ENCODE measurements at regions not wholly inside any gene's neighbourhood (a gene's known extent, or its start where the extent isn't known, plus 50 kb on each side); places are given as distances from the start of the nearest gene placed in this dataset.

DNA sequence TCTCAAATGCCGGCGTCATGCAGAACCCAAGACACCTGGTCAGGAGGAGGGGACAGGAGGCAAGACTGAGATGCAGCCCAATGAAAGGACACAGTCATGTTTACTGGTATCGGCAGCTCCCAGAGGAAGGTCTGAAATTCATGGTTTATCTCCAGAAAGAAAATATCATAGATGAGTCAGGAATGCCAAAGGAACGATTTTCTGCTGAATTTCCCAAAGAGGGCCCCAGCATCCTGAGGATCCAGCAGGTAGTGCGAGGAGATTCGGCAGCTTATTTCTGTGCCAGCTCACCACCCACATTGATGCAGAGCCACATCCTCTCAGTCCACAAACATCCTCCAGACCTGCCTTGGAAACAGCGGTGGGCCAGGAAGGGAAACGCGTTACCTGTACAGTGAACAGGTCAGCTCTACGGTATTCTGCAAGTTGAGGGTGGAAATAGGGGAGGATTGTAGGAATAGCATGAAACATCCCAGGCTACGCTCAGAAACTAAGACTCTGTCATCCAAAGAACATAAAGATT lies 133.1 kb upstream of the PRSS1 start:
- TF ChIP-seq, protein P1, sequence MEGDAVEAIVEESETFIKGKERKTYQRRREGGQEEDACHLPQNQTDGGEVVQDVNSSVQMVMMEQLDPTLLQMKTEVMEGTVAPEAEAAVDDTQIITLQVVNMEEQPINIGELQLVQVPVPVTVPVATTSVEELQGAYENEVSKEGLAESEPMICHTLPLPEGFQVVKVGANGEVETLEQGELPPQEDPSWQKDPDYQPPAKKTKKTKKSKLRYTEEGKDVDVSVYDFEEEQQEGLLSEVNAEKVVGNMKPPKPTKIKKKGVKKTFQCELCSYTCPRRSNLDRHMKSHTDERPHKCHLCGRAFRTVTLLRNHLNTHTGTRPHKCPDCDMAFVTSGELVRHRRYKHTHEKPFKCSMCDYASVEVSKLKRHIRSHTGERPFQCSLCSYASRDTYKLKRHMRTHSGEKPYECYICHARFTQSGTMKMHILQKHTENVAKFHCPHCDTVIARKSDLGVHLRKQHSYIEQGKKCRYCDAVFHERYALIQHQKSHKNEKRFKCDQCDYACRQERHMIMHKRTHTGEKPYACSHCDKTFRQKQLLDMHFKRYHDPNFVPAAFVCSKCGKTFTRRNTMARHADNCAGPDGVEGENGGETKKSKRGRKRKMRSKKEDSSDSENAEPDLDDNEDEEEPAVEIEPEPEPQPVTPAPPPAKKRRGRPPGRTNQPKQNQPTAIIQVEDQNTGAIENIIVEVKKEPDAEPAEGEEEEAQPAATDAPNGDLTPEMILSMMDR (optimal IDR thresholded peaks at IDR 0.05 in 1 of 3, IDR thresholded peaks at IDR 0.05 in 1 of 3, conservative IDR thresholded peaks at IDR 0.05 in 1 of 3; ENCODE audit: extremely low read depth in 1 of 3, insufficient read depth in 2 of 3, low read length in 3 of 3), result no peak
- TF ChIP-seq EZH2 (IDR thresholded peaks at IDR 0.05; ENCODE audit: low read length), result no peak
